Loucy (cell line): ENCODE measurements at regions not wholly inside any gene's neighbourhood (a gene's known extent, or its start where the extent isn't known, plus 50 kb on each side); places are given as distances from the start of the nearest gene placed in this dataset.

ENCODE experiments used
- CTCF ChIP-seq: fragments of 200-600 bp; sonication (generic); conservative IDR thresholded peaks from 2 replicates; pipeline ENCODE4 v1.5.1; 2014; ENCODE audit warnings: mild to moderate bottlenecking, antibody characterized with exemption, low read length
- EZH2phosphoT487 ChIP-seq: fragments of 200-600 bp; IDR thresholded peaks from 2 replicates; pipeline ENCODE4 v1.6.1; 2018; ENCODE audit warnings: antibody characterized with exemption, mild to moderate bottlenecking, moderate library complexity, borderline replicate concordance

- no peak for TF ChIP-seq CTCF
- TF ChIP-seq EZH2phosphoT487 = no peak
Measured at GRCh38 chr7:41779918-41780317, 77.0 kb upstream of the INHBA start.
